ENCODE measurements at regions not wholly inside any gene's neighbourhood (a gene's known extent, or its start where the extent isn't known, plus 50 kb on each side); places are given as distances from the start of the nearest gene placed in this dataset.

- in situ Hi-C loops (cut with HindIII; ENCODE audit: low sequenced_read_pairs), result no loop called here
- H3K4me3 ChIP-seq (ENCODE audit: low read depth, low read length), result no peak overlapping the region
- no peak for TF ChIP-seq CTCF (IDR thresholded peaks at IDR 0.05; ENCODE audit: low read depth, low read length)
- DNase-seq (ENCODE audit: low read depth, low spot score), result no peak
Measured at GRCh38 chr1:164183854-164184635, 374.9 kb upstream of the PBX1 start.

- DNase-seq (ENCODE audit: low read depth, low spot score), result no peak
- no peak for TF ChIP-seq CTCF (IDR thresholded peaks at IDR 0.05; ENCODE audit: low read depth, low read length)
- in situ Hi-C loops (cut with HindIII; ENCODE audit: low sequenced_read_pairs), result no loop called here
- no peak overlapping the region for H3K4me3 ChIP-seq (ENCODE audit: low read depth, low read length)
Measured at GRCh38 chr1:164186881-164187280, 372.1 kb upstream of the PBX1 start.

- H3K4me3 ChIP-seq (ENCODE audit: low read depth, low read length), result no peak overlapping the region
- no peak for TF ChIP-seq CTCF (IDR thresholded peaks at IDR 0.05; ENCODE audit: low read depth, low read length)
- in situ Hi-C loops (cut with HindIII; ENCODE audit: low sequenced_read_pairs), result no loop called here
- DNase-seq (ENCODE audit: low read depth, low spot score), result no peak
Measured at GRCh38 chr1:164188497-164188896, 370.5 kb upstream of the PBX1 start.

GRCh38 chr1:164191191-164191590, 367.8 kb upstream of the PBX1 start:
- in situ Hi-C loops (cut with HindIII; ENCODE audit: low sequenced_read_pairs), result no loop called here
- DNase-seq (ENCODE audit: low read depth, low spot score), result no peak
- TF ChIP-seq CTCF (IDR thresholded peaks at IDR 0.05; ENCODE audit: low read depth, low read length), result no peak
- no peak overlapping the region for H3K4me3 ChIP-seq (ENCODE audit: low read depth, low read length)

GRCh38 chr1:164210211-164210739, 348.7 kb upstream of the PBX1 start:
- no peak for DNase-seq (ENCODE audit: low read depth, low spot score)
- no peak overlapping the region for H3K4me3 ChIP-seq (ENCODE audit: low read depth, low read length)
- TF ChIP-seq CTCF (IDR thresholded peaks at IDR 0.05; ENCODE audit: low read depth, low read length), result no peak
- in situ Hi-C loops (cut with HindIII; ENCODE audit: low sequenced_read_pairs), result no loop called here

- in situ Hi-C loops (cut with HindIII; ENCODE audit: low sequenced_read_pairs), result no loop called here
- H3K4me3 ChIP-seq (ENCODE audit: low read depth, low read length), result no peak overlapping the region
- TF ChIP-seq CTCF (IDR thresholded peaks at IDR 0.05; ENCODE audit: low read depth, low read length), result no peak
- no peak for DNase-seq (ENCODE audit: low read depth, low spot score)
Measured at GRCh38 chr1:164223378-164223777, 335.6 kb upstream of the PBX1 start.
